ENCODE measurements at regions not wholly inside any gene's neighbourhood (a gene's known extent, or its start where the extent isn't known, plus 50 kb on each side); places are given as distances from the start of the nearest gene placed in this dataset.

DNA sequence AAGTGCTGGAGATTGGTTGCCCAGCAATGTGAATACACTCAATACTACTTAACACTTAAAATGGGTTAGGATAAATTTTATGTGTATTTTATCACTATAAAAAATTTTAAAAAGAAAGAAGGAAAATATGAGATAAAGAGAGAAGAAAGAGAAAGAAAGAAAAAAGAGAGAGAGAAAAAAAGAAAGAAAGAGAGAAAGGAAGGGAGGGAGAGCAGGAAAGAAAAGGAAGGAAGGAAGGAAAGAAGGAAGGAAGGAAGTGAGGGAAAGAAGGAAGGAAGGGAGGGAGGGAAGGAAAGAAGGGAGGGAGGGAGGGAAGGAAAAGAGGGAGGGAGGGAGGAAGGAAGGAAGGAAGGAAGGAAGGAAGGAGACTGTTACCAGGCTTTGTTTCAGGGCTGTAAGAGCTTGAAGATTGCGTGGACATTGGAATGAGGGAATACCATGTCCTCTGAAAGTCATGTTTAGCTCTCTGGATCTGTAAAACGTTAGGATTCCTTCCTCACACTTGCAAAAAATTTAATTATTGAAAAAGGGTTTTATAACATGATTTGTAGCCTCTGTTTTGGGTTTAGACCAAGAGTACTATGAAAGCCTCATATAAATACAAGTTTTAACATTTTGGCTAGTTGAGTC, 152.3 kb upstream of the DAP start:
- Histone ChIP-seq H3K27ac (no peak overlapping the region), H3K4me3 (no peak overlapping the region), H3K4me1 (peaks cover 0 to 8% (median 0%) of the 10 kb centered on the region in 9 donors), H3K9me3 (no peaks in the 10 kb centered on the region), H3K27me3 (no peaks in the 10 kb centered on the region), H3K36me3 (no peaks in the 10 kb centered on the region)
- WGBS, 2 donors = 52 to 57% methylated on average over 2 of the region's 2 CpGs
- ATAC-seq = no peak
- TF ChIP-seq, protein P1, sequence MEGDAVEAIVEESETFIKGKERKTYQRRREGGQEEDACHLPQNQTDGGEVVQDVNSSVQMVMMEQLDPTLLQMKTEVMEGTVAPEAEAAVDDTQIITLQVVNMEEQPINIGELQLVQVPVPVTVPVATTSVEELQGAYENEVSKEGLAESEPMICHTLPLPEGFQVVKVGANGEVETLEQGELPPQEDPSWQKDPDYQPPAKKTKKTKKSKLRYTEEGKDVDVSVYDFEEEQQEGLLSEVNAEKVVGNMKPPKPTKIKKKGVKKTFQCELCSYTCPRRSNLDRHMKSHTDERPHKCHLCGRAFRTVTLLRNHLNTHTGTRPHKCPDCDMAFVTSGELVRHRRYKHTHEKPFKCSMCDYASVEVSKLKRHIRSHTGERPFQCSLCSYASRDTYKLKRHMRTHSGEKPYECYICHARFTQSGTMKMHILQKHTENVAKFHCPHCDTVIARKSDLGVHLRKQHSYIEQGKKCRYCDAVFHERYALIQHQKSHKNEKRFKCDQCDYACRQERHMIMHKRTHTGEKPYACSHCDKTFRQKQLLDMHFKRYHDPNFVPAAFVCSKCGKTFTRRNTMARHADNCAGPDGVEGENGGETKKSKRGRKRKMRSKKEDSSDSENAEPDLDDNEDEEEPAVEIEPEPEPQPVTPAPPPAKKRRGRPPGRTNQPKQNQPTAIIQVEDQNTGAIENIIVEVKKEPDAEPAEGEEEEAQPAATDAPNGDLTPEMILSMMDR (IDR thresholded peaks at IDR 0.05) = no peak
- intact Hi-C loops (cut with DNase I) = no loop called here
- DNase-seq = no peak

DNA sequence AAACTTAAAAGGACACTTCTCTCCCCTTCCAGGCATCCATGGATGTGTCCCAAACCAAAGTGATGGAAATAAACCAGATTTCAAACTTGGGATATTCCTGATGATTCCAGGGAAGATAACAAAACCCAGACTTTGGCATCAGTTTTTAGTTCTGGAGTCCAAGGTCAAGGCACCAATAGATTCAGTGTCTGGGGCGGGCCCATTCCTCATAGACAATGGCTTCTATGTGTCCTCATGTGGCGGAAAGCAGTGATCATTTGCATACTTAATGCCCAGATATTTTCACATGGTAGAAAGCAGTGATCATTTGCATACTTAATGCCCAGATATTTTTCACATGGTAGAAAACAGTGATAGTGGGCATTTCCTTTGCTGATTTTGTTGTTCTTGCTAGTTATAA, 151.4 kb upstream of the DAP start:
- H3K4me3 ChIP-seq = no peak overlapping the region
- no peak overlapping the region for H3K27ac ChIP-seq
- 94 to 97% methylated on average over 2 of the region's 2 CpGs for WGBS, 2 donors
- intact Hi-C loops (cut with DNase I) = no loop called here
- peaks cover 0 to 8% (median 0%) of the 10 kb centered on the region in 9 donors for H3K4me1 ChIP-seq
- H3K9me3 ChIP-seq = no peaks in the 10 kb centered on the region
- no peaks in the 10 kb centered on the region for H3K36me3 ChIP-seq
- DNase-seq = no peak
- TF ChIP-seq, protein P1 (IDR thresholded peaks at IDR 0.05) = no peak
- no peak for ATAC-seq
- H3K27me3 ChIP-seq = no peaks in the 10 kb centered on the region

DNA sequence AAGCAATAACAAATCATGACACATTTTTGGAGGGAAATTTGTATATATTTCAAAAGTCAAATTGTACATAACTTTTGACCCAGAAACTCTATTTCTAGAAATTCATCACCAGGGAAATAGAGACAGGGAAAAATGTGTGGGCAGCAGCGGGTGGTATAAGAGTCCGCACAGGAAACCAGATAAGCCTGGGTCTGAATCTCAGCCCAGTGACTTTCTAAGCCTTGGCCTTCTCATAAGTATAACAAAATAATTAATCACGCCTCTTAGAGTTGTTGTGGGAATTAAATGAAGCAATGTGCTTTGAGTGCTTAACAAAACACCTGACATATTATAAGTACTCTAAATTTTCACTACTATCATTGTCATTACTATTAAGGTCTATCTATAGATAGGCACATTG, 149.2 kb upstream of the DAP start:
- TF ChIP-seq, protein P1 (IDR thresholded peaks at IDR 0.05) = no peak
- WGBS, 2 donors = 83 to 92% methylated on average over 3 of the region's 3 CpGs

DNA sequence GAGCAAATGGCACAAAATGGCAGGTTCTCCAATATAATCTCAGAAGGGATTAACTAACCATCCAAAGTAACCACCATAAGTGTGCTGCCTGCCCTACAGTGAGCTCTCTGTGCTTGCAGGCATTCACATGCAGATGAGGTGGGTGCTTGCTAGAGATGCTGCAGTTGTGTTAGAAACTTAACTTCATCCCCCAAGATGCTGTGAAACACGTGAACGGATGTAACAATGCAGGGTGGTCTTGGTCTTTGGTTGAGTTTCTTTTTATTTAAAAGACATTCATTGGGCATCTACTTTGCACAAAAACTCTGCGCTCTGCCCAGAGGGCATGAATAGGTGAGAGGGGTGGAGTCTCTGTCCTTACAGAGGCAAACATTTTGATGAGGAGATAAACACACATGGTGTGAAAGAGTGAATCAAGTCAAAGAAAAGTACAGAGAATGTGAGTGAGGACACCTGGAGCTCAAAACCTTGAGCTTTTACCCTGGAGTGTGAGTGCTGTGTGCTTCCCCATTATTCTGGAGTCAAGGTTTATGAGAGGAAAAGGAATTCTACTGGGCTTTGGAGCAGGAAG, 143.9 kb upstream of the DAP start:
- no peaks in the 10 kb centered on the region for H3K4me1 ChIP-seq
- DNase-seq = no peak
- H3K4me3 ChIP-seq = no peak overlapping the region
- H3K36me3 ChIP-seq = no peaks in the 10 kb centered on the region
- intact Hi-C loops (cut with DNase I) = no loop called here
- H3K27me3 ChIP-seq = peaks cover 0 to 11% (median 0%) of the 10 kb centered on the region in 7 donors
- no peak overlapping the region for H3K27ac ChIP-seq
- TF ChIP-seq, protein P1 (IDR thresholded peaks at IDR 0.05) = no peak
- ATAC-seq = no peak
- peaks cover 0 to 3% (median 0%) of the 10 kb centered on the region in 11 donors for H3K9me3 ChIP-seq
- WGBS, 2 donors = 54 to 58% methylated on average over 3 of the region's 3 CpGs

More for the DNA sequence above, 149.2 kb upstream of the DAP start:
- no peaks in the 10 kb centered on the region for H3K36me3 ChIP-seq
- H3K4me1 ChIP-seq = peaks cover 0 to 8% (median 0%) of the 10 kb centered on the region in 9 donors
- intact Hi-C loops (cut with DNase I) = no loop called here
- ATAC-seq = no peak
- no peaks in the 10 kb centered on the region for H3K27me3 ChIP-seq
- H3K9me3 ChIP-seq = peaks cover 0 to 3% (median 0%) of the 10 kb centered on the region in 11 donors
- no peak for DNase-seq
- H3K27ac ChIP-seq = no peak overlapping the region
- no peak overlapping the region for H3K4me3 ChIP-seq

Measured in heart right ventricle (tissue), 16 donors.